HG03457 (cell line): ENCODE measurements at regions not wholly inside any gene's neighbourhood (a gene's known extent, or its start where the extent isn't known, plus 50 kb on each side); places are given as distances from the start of the nearest gene placed in this dataset.
"Not testable (repeated sequence)": the region's sequence is repeated elsewhere in the genome, so short reads cannot be mapped to it uniquely, and the experiment has no call there.

Source experiments
- ATAC-seq: cut with Tn5 transposase; IDR thresholded peaks from one replicate; pipeline ENCODE4 v1.9.1; 2021; ENCODE audit warnings: moderate number of reproducible peaks; ENCODE audit not compliant: unreplicated experiment

DNA sequence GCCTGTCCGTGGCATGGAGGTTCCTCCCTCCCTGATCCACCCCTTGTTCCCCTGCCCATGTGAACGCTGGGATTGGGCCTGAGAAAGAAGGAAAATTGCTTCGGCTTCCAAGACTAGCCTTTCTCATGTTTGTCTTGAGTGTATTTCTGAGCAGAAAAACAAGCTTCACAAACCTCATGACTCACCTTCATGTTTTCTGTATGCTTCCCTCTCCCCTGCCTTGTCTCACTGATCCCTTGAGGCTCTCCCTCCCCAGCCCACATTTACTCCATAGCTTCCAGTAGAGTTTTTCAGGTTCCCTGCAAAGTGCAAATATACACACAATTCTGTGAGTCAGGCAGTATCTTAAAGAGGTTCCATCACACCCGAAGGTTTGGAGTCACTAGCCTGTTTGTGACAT, 572.4 kb downstream of the UQCRFS1 start:
- ATAC-seq = no peak

DNA sequence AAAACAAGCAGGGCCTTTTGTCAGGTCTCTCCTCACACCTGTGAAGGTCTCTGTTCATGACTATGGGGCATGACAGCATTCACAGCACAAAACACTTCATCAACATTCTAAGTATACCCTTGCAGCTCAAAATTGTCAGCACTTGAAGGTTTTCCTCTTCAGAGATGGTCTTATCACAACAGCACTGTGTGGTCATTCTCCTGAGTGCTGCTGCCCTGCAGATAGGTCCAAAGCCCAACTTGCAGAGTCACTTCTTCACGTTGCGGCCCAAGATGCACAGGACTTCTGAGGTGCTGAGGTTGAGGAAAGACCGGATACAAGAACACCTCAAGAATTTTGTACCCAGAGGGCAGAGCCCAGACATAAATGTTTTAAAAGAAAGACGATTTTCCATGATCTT, 574.5 kb downstream of the UQCRFS1 start:
- no peak for ATAC-seq

DNA sequence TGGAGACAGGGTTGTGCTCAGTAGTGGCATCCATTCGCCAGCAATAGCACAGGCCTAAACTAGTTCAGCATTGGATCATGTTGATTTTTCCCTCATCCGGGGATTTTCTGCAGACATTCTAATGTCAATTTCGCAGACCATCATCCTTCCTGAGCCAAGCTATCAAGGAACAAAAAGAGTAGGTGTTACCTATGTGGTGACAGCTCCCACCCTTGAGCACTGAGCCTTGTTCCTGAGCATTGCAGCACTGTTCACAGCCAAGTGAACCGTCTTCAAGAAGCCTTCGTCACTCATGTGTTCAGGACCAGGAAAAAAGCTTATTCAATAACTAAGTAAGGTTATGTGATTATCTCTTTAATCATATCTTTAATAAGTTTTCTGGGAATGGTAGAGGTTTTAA, 576.2 kb downstream of the UQCRFS1 start:
- no peak for ATAC-seq

DNA sequence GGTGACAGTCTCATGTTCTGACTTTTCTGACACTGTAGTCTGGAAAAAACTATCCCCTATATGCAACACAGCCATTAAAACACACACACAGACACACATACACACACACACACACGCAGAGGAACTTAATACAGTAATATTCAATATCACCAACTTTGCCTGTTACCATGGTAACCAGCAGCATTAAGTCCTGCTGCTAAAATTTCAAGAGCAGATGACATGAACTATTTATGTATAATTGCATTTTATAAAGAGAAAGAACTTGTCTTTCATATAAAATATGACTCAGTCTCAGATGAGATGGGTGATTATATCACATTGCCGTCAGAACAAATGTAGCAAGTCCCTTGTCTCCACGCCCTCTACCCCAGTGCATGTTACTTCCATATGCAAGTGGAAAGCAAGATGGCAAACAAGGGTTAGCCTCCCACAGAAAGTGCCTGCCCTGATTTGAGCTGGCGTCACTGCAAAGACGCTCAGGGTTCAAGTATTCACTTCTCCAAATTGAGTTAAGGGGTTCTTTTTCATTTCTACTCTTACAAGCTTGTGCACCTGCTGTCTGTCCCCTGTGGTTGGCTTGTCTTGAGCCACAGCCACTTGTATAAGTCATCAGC, 576.8 kb downstream of the UQCRFS1 start:
- no peak for ATAC-seq

DNA sequence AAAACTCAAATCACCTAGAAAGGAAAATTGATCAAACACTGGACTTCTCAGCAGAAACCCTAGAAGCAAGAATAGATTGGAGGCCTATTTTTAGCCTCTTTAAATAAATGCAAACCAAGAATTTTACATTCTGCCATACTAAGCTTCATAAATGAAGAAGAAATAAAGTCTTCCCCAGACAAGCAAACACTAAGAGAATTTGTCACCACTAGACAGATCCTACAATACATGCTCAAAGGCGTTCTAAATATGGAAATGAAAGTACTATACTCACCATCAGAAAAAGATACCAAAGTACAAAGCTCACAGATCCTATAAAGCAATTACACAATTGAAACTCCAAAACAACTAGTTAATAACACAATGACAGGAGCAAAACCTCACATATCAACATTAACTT, 578.1 kb downstream of the UQCRFS1 start:
- no peak for ATAC-seq

DNA sequence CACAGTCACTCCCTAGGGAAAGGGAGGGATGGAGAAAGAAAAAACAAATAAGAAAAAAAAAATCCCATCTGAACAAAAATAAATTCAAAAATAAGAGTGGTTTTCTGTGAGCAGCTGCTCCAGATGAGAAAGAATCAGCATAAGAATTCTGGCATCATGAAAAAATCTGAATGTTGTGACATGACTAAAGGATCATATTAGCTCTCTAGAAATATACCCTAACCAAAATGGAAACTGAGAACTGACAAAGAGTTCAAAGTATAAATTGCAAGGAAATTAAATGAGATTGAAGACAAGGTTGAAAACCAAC, 579.0 kb downstream of the UQCRFS1 start:
- ATAC-seq = no peak

DNA sequence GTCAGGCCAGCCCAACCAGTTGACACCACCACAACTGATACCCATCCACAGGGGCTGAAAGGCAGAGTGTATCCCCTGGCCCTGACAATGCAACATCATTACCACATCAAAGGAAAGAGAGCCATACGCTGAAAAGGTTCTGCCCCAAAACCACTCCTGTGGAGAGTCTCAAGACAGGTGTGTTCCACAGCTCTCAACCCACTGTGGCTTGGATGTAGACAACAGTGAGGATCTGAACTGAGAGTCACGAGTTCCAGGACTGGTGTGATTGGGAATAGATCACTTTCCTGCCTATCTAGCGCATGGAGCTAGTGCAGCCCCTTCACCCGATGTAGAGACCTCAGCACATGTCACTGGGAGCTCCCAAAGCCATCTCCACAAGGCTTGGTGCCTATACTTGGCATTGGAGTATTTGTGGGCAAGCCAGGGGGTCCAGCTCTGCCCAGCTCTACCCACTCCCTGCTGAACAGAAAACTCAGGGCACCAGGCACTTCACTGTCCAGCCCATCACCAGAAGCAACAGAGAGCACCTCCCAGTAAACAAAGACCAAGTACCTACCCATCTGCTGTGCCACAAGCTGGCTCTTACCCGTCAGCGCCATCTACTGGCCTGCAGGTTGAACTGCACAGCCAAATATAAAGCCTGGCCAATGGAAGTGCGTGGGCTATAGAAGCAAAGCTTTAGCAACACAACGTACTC, 579.5 kb downstream of the UQCRFS1 start:
- no peak for ATAC-seq

DNA sequence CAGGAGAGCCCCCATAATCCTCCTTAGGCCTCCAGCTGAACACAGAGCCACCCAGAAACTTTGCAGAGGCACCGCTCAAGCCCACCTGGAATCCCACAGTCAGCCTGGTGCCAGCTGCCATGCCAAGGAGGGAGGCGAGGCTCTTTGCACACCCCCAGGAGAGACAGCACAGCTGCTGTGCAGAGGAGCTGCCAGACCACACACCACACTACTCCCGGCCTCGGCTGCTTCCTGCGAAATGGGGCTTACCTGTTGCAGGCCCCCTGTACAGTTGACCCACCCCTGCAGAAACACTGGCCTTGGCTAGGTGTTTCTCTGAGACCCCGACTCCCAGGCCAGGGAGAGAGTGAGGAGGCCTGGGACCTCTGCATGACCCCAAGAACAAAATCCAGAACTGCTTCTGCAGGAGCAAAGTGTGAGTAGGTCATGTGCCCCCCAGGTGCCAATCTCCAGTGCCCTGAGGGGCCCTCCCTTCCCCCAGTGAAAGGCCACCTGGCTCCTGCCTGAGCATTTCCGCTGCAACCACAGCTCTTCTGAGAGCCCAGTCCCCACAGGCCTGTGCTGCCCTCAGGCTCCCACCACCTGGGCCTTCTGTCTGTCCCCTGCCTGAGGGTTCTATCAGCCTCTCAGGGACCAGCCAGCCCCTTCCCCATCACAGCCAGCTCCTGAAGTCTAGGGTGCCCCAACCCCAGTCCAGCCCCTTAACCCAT, 580.4 kb downstream of the UQCRFS1 start:
- ATAC-seq = no peak

DNA sequence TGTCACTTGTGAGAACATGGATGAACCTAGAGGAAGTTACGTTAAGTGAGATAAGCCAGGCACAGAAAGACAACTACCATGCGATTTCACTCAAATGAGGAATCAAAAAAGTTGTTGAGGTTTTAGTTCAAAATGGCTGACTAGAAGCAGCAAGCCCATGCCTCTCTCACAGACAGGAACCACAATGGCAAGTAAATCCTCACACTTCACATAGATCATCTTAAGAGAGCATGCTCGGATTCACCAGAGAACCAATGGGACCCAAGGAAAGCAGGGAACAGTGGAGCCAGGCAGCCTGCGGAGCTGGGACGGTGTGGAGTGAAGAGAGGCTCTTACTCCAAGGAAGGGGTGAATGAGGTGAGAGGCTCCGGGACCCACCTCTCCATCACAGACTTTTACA, 581.0 kb downstream of the UQCRFS1 start:
- ATAC-seq = no peak

DNA sequence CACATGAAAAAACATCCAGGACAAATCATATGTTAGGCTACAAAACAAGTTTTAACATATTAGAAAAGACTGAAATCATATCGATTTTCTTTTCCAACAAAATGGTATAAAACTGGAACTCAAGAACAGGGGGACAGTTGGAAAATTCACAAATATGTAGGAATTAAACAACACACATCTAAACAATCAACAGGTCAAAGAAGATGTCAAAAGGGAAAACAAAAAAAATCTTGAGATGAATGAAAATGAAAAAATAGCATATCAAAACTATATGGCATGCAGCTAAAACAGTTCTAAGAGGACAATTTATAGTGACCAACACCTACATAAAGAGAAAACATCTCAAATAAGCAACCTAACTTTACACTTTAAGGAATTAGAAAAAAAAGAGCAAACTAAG, 585.3 kb downstream of the UQCRFS1 start:
- no peak for ATAC-seq

DNA sequence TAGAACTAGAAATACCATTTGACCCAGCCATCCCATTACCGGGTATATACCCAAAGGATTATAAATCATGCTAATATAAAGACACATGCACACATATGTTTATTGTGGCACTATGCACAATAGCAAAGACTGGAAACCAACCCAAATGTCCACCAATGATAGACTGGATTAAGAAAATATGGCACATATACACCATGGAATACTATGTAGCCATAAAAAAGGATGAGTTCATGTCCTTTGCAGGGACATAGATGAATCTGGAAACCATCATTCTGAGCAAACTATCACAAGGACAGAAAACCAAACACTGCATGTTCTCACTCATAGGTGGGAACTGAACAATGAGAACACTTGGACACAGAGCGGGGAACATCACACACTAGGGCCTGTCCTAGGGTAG, 586.5 kb downstream of the UQCRFS1 start:
- not testable (repeated sequence) for ATAC-seq

DNA sequence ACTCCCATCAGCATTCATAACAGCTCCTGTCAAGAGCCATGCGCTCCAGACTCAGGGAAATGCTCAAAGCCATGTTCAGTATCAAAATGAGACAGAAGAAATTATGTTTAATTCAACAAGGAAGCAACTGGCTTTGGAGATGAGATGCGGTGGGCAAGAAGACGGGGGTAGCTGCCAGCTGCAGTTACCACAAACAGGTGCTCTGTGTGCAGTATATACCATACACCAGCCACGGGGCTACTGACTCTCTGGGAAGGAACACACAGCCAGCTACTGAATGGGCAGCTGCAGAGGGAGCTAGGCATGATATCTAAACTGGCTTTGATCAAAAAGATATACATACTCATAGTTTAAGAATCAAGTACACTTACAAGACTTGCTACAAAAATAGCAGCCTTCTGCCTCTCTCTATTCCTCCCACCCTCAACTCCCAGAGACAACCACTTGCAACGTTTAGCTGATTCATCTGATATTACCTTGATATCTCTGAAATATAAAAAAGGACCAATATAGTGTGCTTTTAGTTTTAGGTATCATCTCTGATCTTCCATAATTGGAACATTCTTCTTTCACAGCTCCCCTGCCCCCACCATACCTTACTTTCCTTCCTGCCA, 593.0 kb downstream of the UQCRFS1 start:
- no peak for ATAC-seq

DNA sequence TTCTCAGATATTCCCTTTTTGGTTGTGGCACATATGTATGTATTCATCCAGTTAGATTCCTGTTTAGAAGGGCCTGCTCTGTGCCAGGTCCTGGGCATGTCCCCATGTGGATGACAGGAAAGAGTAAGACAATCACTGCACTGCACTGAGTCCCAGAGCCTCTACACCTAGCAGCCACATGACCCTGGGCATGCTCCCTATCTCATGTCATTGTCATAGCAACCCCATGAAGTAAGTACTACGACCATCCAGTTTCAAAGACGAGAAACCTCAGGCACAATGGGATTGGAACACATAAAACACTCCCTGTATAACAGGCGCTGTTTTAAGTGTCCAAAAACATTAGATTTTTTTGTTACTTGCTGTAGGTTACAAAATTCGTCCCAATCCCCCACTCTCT, 594.4 kb downstream of the UQCRFS1 start:
- no peak for ATAC-seq

DNA sequence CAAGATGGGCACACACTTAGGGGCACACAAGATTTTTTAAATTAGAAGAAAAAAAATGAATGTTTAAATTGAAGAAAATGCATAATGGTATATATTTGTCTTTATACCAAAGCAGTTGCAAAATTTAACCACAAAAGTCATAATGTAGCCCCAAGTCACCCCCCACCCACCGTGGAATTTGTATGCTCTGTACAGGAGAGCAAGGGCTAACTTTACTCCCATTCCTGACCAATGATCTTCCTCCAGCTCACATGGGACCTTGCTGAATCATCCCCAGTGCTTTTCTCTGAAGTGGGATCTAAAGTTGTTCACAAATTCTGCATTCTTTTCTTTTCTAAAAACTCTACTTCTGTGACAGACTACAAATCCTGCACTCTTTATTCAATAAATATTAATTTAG, 597.0 kb downstream of the UQCRFS1 start:
- ATAC-seq = no peak

DNA sequence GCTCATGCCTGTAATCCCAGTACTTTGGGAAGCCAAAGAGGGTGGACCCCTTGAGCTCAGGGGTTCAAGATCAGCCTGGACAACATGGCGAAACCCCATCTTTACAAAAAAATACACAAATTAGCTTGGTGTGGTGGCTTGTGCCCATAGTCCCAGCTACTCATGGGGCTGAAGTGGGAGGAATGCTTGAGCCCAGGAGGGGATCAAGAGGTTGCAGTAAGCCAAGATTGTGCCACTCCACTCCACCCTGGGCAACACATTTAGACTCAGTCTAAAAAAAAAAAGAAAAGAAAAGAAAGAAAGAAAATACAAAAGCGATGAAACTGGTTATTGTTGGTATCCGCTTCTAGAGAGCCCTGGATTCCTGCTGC, 597.4 kb downstream of the UQCRFS1 start:
- no peak for ATAC-seq

DNA sequence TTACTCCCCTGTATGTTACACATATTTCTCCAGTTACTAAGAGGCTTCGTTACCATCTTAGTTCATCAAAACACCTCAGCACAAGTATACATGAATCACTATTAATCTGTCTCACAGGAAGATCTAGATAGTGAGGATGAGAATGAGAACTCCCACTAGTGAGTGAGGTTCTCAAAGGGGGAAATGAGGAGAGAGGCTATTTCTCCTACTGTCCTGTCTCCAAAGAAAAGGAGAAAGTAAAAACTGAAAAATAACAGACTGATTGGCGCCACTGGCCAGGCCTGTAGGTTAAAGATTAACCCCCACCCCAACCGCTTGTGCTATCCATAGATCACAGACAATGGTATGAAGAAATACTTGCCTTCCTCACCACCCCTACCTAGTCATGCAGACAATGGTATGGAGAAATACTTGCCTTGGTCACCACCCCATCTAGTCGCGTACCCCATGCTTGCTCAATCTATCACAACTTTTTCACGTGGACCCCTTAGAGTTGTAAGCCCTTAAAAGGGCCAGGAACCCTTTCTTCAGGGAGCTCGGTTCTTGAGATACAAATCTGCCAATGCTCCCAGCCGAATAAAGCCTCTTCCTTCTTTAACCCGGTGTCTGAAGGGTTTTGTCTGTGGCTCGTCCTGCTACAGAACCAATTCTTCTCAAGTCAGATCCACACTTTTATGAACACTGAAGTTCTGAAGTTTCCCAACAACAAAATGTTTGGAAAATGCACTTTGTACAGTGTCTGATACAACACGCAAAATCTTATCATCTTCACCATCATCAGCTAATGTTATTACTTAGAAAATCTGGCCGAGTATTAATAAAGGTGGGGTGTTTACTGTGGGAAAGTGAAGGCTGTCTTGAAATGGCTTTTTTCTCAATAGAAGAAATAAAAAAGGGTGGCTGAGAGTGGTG, 598.1 kb downstream of the UQCRFS1 start:
- ATAC-seq = no peak

DNA sequence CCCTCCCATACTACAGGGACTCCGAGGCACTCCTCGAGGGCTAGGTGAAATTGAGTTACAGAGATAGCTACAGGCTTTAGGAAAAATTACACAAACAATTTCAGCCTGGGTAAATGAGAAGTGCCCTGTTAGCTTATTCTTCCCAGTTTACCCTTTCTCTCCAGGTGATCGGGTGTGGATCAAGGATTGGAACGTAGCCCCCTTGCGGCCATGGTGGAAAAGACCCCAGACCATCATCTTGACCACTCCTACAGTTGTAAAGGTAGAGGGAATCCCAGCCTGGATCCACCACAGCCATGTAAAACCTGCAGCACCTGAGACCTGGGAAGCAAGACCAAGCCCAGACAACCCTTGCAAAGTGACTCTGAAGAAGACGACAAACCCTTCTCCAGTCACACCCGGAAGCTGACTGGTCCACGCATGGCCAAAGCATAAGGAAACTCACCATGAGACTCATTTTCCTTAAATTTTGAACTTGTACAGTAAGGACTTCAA, 600.6 kb downstream of the UQCRFS1 start:
- no peak for ATAC-seq

DNA sequence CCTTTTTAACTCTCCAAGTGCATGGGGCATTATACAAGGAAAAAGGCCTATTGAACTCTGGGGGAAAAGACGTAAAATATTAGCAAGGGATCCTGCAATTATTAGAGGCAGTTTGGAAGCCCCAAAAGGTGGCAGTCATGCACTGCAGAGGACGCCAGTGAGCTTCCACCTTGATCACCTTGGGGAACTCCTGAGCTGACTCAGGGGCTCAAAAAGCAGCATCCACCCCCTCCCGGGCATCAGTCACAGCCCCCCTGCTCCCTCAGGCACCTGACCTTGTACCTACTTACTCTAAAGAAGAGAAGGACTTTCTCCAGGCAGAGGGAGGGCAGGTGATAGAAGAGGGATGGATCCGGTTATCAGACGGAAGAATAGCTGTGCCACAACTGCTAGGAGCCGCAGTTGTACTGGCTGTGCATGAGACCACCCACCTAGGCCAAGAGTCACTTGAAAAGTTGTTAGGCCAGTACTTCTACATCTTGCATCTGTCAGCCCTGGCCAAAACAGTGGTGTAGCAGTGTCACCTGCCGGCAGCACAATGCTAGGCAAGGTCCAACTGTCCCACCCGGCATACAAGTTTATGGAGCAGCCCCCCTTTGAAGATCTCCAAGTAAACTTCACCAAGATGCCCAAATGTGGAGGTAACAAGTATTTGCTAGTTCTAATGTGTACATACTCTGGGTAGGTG, 601.6 kb downstream of the UQCRFS1 start:
- ATAC-seq = not testable (repeated sequence)

DNA sequence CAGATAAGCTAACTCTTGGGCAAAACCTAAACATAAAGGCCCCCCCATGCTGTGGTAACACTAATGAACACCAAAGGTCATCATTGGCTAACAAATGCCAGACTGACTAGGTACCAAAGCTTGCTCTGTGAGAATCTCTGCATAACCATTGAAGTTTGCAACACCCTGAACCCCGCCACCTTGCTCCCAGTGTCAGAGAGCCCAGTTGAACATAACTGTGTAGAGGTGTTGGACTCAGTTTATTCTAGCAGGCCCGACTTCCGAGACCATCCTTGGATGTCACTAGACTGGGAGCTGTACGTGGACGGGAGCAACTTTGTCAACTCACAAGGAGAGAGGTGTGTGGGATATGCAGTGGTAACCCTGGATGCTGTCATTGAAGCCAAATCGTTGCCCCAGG, 602.2 kb downstream of the UQCRFS1 start:
- no peak for ATAC-seq

DNA sequence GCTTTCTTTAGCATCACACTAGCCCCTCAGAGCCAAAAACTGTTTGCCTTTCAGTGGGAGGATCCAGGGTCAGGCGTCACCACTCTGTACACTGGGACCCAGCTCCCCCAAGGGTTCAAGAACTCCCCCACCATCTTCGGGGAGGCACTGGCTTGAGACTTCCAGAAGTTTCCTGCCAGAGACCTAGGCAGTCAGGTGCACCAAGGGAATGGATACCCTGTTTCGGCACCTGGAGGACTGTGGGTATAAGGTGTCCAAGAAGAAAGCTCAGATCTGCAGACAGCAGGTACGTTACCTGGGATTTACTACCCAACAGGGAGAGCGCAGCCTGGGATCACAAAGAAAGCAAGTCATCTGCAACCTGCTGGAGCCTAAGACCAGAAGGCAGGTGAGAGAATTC, 603.0 kb downstream of the UQCRFS1 start:
- ATAC-seq = no peak
